Posterior cingulate gyrus (tissue), 11 donors: ENCODE measurements at regions not wholly inside any gene's neighbourhood (a gene's known extent, or its start where the extent isn't known, plus 50 kb on each side); places are given as distances from the start of the nearest gene placed in this dataset.

ENCODE experiments used
- DNase-seq, 10 donors: peaks; one replicate each; pipeline versions ENCODE4 v3.0.0 to v3.0.0-alpha.2; 2020 to 2021; ENCODE audit warnings: mixed read lengths in 3 of 10
- intact Hi-C: fragments of 100-400 bp; cut with DNase I; formaldehyde crosslinking; loops from one replicate; pipeline ENCODE4 v1.15.1; 2023

GRCh38 chr17:13320046-13320785 lies 281.5 kb downstream of the HS3ST3A1 start:
- intact Hi-C loops: no loop called here
- DNase-seq: no peak

GRCh38 chr17:13316657-13317056 lies 285.1 kb downstream of the HS3ST3A1 start:
- intact Hi-C loops: no loop called here

GRCh38 chr17:13311306-13311705 lies 290.4 kb downstream of the HS3ST3A1 start:
- no peak for DNase-seq
- intact Hi-C loops: loop anchor here (5.0 kb wide), 1 partner anchor 41 kb away; no protein-coding TSS in a partner anchor

More at GRCh38 chr17:13316657-13317056, 285.1 kb downstream of the HS3ST3A1 start:
- no peak for DNase-seq

GRCh38 chr17:13310858-13311257 lies 290.9 kb downstream of the HS3ST3A1 start:
- no peak for DNase-seq
- intact Hi-C loops: loop anchor here (5.0 kb wide), 1 partner anchor 41 kb away; no protein-coding TSS in a partner anchor

- intact Hi-C loops: no loop called here
- no peak for DNase-seq
These were observed 288.6 kb upstream of the ELAC2 start for GRCh38 chr17:13306310-13306962.

- DNase-seq: no peak
- intact Hi-C loops: no loop called here
These were observed 285.2 kb upstream of the ELAC2 start for GRCh38 chr17:13302983-13303382.

- intact Hi-C loops: no loop called here
- no peak for DNase-seq
These were observed 284.6 kb upstream of the ELAC2 start for GRCh38 chr17:13302419-13302818.

- DNase-seq: no peak
- intact Hi-C loops: no loop called here
These were observed 279.4 kb upstream of the ELAC2 start for GRCh38 chr17:13297183-13297582.

GRCh38 chr17:13293421-13293820 lies 275.6 kb upstream of the ELAC2 start:
- DNase-seq: no peak
- intact Hi-C loops: no loop called here

- intact Hi-C loops: no loop called here
- no peak for DNase-seq
These were observed 274.5 kb upstream of the ELAC2 start for GRCh38 chr17:13292291-13292690.

GRCh38 chr17:13288248-13288647 lies 270.4 kb upstream of the ELAC2 start:
- intact Hi-C loops: no loop called here
- no peak for DNase-seq

GRCh38 chr17:13287226-13287625 lies 269.4 kb upstream of the ELAC2 start:
- no peak for DNase-seq
- intact Hi-C loops: no loop called here

- intact Hi-C loops: no loop called here
- DNase-seq: no peak
These were observed 265.8 kb upstream of the ELAC2 start for GRCh38 chr17:13283606-13284005.

GRCh38 chr17:13281626-13282025 lies 263.8 kb upstream of the ELAC2 start:
- DNase-seq: no peak
- intact Hi-C loops: no loop called here

GRCh38 chr17:13273806-13274205 lies 256.0 kb upstream of the ELAC2 start:
- no peak for DNase-seq
- intact Hi-C loops: no loop called here

GRCh38 chr17:13272296-13272695 lies 254.5 kb upstream of the ELAC2 start:
- intact Hi-C loops: no loop called here
- no peak for DNase-seq

- DNase-seq: no peak
- intact Hi-C loops: no loop called here
These were observed 251.2 kb upstream of the ELAC2 start for GRCh38 chr17:13268791-13269595.

- intact Hi-C loops: no loop called here
- DNase-seq: no peak
These were observed 248.8 kb upstream of the ELAC2 start for GRCh38 chr17:13266606-13267005.

GRCh38 chr17:13265311-13265710 lies 247.5 kb upstream of the ELAC2 start:
- intact Hi-C loops: no loop called here
- DNase-seq: no peak

GRCh38 chr17:13263746-13264145 lies 245.9 kb upstream of the ELAC2 start:
- intact Hi-C loops: no loop called here
- no peak for DNase-seq

- DNase-seq: no peak
- intact Hi-C loops: no loop called here
These were observed 238.7 kb upstream of the ELAC2 start for GRCh38 chr17:13256545-13256944.
